Breast epithelium (tissue), 4 donors: ENCODE measurements at regions not wholly inside any gene's neighbourhood (a gene's known extent, or its start where the extent isn't known, plus 50 kb on each side); places are given as distances from the start of the nearest gene placed in this dataset.

Experiments used
- DNase-seq, 2 donors: peaks; one replicate each; pipeline ENCODE4 v3.0.0-alpha.2; 2019; ENCODE audit warnings: low spot score in 2 of 2
- H3K27ac ChIP-seq, 2 donors: fragments of 200-600 bp; sonication (generic) in 1 of 2; one replicate each; pipeline ENCODE4 v1.5.1; 2016 to 2019; ENCODE audit warnings: mild to moderate bottlenecking in 1 of 2
- H3K27me3 ChIP-seq, 2 donors: fragments of 200-600 bp; sonication (generic) in 1 of 2; one replicate each; pipeline versions ENCODE4 v1.5.1 to v1.6.0; 2017 to 2019; ENCODE audit warnings: control low read depth in 1 of 2, mild to moderate bottlenecking in 1 of 2
- H3K36me3 ChIP-seq: fragments of 200-600 bp; one replicate; pipeline ENCODE4 v1.5.1; 2019
- H3K4me1 ChIP-seq, 2 donors: fragments of 200-600 bp; sonication (generic); one replicate each; pipeline ENCODE4 v1.5.1; 2016 to 2019; ENCODE audit warnings: control low read depth in 1 of 2
- H3K4me3 ChIP-seq, 3 donors: fragments of 200-600 bp; sonication (generic); 1 replicate in 2 of 3; 2 replicates in 1 of 3; pipeline ENCODE4 v1.5.1; 2016 to 2019; ENCODE audit warnings: mild to moderate bottlenecking in 3 of 3, moderate library complexity in 2 of 3
- H3K9me3 ChIP-seq, 2 donors: fragments of 200-600 bp; sonication (generic) in 1 of 2; one replicate each; pipeline ENCODE4 v1.5.1; 2016 to 2019; ENCODE audit warnings: control low read depth in 1 of 2
- POLR2A ChIP-seq: fragments of 450-650 bp; IDR thresholded peaks from one replicate; pipeline ENCODE4 v1.6.1; 2016; ENCODE audit warnings: antibody characterized with exemption, mild to moderate bottlenecking, moderate library complexity
- POLR2AphosphoS5 ChIP-seq, 3 donors: sonication (generic); formaldehyde crosslinking; IDR thresholded peaks; one replicate each; pipeline ENCODE4 v1.6.1; 2017; ENCODE audit warnings: antibody characterized with exemption in 3 of 3
- intact Hi-C: fragments of 100-400 bp; cut with DNase I; formaldehyde crosslinking; loops from one replicate; pipeline ENCODE4 v1.15.1; 2023; ENCODE audit warnings: low total_unique reads
- TF ChIP-seq, protein P1 (sequence below), 3 donors: fragments of 450-650 bp; IDR thresholded peaks; one replicate each; pipeline ENCODE4 v1.5.1; 2016 to 2017; ENCODE audit warnings: antibody characterized with exemption in 3 of 3, mild to moderate bottlenecking in 3 of 3, moderate library complexity in 3 of 3

DNA sequence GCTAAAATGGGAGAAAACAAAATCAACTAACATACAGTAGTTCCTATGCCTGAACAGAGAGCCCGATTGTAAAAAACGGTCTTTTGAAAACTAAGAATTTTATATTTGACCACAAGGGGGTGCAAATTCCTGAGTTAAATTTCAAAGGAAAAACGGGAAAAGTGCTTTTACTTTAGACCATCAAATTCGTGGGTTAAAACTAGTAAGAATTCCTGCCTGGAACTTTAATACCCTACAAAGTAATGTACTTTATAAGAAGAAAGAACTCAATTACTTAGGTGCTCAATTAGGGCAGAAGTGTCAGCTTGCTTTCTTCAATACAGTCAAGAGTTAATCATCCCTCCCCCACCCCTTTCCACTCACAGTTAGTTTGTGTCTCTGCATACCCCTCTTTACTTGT is 69.8 kb downstream of the KCNRG start:
- intact Hi-C loops: no loop called here
- peaks cover 0 to 7% of the 10 kb centered on the region in 2 donors for H3K4me1 ChIP-seq
- H3K27ac ChIP-seq: no peak overlapping the region
- H3K4me3 ChIP-seq: no peak overlapping the region
- H3K36me3 ChIP-seq: no peaks in the 10 kb centered on the region
- H3K27me3 ChIP-seq: no peaks in the 10 kb centered on the region
- no peaks in the 10 kb centered on the region for H3K9me3 ChIP-seq
- DNase-seq: no peak
- TF ChIP-seq POLR2AphosphoS5 (IDR thresholded peaks at IDR 0.05) (no peak), POLR2A (no peak)
- TF ChIP-seq, protein P1, sequence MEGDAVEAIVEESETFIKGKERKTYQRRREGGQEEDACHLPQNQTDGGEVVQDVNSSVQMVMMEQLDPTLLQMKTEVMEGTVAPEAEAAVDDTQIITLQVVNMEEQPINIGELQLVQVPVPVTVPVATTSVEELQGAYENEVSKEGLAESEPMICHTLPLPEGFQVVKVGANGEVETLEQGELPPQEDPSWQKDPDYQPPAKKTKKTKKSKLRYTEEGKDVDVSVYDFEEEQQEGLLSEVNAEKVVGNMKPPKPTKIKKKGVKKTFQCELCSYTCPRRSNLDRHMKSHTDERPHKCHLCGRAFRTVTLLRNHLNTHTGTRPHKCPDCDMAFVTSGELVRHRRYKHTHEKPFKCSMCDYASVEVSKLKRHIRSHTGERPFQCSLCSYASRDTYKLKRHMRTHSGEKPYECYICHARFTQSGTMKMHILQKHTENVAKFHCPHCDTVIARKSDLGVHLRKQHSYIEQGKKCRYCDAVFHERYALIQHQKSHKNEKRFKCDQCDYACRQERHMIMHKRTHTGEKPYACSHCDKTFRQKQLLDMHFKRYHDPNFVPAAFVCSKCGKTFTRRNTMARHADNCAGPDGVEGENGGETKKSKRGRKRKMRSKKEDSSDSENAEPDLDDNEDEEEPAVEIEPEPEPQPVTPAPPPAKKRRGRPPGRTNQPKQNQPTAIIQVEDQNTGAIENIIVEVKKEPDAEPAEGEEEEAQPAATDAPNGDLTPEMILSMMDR (IDR thresholded peaks at IDR 0.05): peak; percentile 56 to 68 (median 66)

DNA sequence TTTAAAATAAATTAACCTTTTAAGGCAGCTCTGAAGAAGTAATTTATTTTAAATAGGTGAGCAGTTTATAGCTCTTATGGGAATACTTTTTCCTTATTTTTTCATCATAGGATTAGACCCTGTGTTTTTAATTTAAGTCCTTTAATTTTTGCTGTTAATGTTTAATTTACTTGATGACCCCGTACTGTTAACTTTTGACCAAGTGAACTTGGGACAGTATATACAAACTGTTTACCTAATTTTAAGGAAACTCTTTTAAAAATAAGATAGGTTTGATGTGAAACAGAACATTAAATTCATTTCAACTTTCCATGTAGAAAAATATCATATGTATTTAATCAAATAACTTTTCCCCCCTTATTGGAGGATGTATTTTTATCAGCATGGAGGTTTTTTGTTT is 74.4 kb downstream of the KCNRG start:
- DNase-seq: no peak
- Histone ChIP-seq H3K36me3 (no peaks in the 10 kb centered on the region), H3K4me1 (peaks cover 0 to 3% of the 10 kb centered on the region in 2 donors), H3K9me3 (no peaks in the 10 kb centered on the region), H3K4me3 (no peak overlapping the region), H3K27me3 (no peaks in the 10 kb centered on the region), H3K27ac (no peak overlapping the region)
- intact Hi-C loops: no loop called here
- TF ChIP-seq, protein P1 (IDR thresholded peaks at IDR 0.05): no peak
- TF ChIP-seq POLR2A: no peak
- TF ChIP-seq POLR2AphosphoS5 (IDR thresholded peaks at IDR 0.05): no peak

DNA sequence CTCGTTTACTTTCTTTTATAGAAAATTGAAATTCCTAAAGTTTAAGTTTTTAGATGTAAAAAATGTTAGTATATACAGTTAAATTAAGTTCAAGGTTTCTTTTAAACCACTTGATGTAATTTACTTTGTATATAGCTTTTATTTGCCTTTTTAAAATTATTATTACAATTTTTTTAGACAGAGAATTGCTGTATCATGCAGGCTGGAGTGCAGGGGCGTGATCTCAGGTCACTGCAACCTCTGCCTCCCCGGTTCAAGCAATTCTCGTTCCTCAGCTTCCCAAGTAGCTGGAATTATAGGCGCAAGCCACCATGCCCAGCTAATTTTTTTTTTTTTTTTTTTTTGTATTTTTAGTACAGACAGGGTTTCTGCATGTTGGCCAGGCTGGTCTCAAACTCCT is 75.0 kb downstream of the KCNRG start:
- intact Hi-C loops: no loop called here
- Histone ChIP-seq H3K4me3 (no peak overlapping the region), H3K27me3 (no peaks in the 10 kb centered on the region), H3K4me1 (no peaks in the 10 kb centered on the region), H3K27ac (no peak overlapping the region), H3K36me3 (no peaks in the 10 kb centered on the region), H3K9me3 (no peaks in the 10 kb centered on the region)
- no peak for DNase-seq
- TF ChIP-seq POLR2A: no peak
- no peak for TF ChIP-seq POLR2AphosphoS5 (IDR thresholded peaks at IDR 0.05)
- TF ChIP-seq, protein P1 (IDR thresholded peaks at IDR 0.05): no peak

DNA sequence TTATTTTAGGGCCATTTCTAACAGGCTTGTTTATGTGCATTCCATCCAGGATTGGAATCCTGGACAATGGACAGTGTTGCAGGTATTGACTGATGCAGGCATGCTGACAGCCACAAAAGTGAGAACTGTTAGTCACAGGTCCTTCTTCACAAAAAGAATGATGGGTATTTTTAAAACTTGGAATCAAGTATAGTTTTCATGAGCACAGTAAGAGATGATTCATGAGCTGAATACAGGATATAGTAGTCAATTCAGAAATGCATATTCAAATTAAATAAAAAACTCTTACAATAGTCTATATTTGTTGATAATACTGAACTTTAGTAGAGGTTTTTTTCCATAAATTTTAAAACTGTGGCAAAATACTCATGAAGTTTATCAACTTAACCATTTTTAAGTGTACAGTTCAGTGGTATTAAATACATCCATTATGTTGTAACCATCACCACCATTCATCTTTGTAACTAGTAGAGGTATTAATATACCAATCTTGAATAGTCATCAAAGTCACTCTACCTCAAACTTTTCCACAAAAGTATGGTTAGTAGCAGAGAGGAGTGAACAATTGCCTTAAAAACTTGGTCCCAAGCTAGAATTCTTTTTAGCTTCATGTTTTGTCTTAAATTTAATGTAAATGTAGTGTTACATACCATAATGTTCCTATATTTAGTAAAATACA is 79.5 kb downstream of the KCNRG start:
- no peak for TF ChIP-seq POLR2A
- TF ChIP-seq, protein P1 (IDR thresholded peaks at IDR 0.05): no peak
- TF ChIP-seq POLR2AphosphoS5 (IDR thresholded peaks at IDR 0.05): no peak
- H3K27me3 ChIP-seq: no peaks in the 10 kb centered on the region
- H3K36me3 ChIP-seq: no peaks in the 10 kb centered on the region
- no peak overlapping the region for H3K4me3 ChIP-seq
- peaks cover 0 to 5% of the 10 kb centered on the region in 2 donors for H3K9me3 ChIP-seq
- H3K27ac ChIP-seq: no peak overlapping the region
- H3K4me1 ChIP-seq: no peaks in the 10 kb centered on the region
- intact Hi-C loops: no loop called here
- DNase-seq: no peak

DNA sequence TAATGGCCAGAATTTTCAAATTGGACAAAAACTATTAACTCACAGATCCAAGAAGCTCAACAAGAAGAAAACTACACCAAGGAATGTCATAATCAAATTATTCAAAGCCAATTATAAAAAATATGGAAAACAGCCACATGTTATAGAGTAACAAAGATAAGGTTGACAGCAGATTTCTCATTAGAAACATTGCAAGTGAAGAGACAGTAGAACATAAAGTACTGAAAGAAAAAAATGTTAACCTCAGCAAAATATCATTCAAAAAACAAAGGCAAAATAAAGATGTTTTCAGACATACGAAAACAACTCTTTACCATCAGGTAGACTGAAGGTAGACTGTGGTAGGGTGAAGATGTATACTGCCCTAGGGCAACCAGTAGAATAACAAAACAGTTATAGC is 83.4 kb downstream of the KCNRG start:
- no peaks in the 10 kb centered on the region for H3K36me3 ChIP-seq
- H3K27me3 ChIP-seq: no peaks in the 10 kb centered on the region
- TF ChIP-seq, protein P1 (IDR thresholded peaks at IDR 0.05): no peak
- TF ChIP-seq POLR2AphosphoS5 (IDR thresholded peaks at IDR 0.05): no peak
- TF ChIP-seq POLR2A: no peak
- no peaks in the 10 kb centered on the region for H3K4me1 ChIP-seq
- DNase-seq: no peak
- H3K9me3 ChIP-seq: peaks cover 0 to 5% of the 10 kb centered on the region in 2 donors
- intact Hi-C loops: no loop called here
- H3K4me3 ChIP-seq: no peak overlapping the region
- no peak overlapping the region for H3K27ac ChIP-seq
